HG03196 (cell line): ENCODE measurements at regions not wholly inside any gene's neighbourhood (a gene's known extent, or its start where the extent isn't known, plus 50 kb on each side); places are given as distances from the start of the nearest gene placed in this dataset.

Source experiments
- ATAC-seq: cut with Tn5 transposase; IDR thresholded peaks from one replicate; pipeline ENCODE4 v1.9.1; 2021; ENCODE audit not compliant: unreplicated experiment

- peak; percentile 87 for ATAC-seq
These were observed 65.8 kb upstream of the LEKR1 start for GRCh38 chr3:156760333-156760732.

GRCh38 chr3:156761007-156761406 is 65.1 kb upstream of the LEKR1 start:
- no peak for ATAC-seq

GRCh38 chr3:156761713-156762451 is 64.3 kb upstream of the LEKR1 start:
- no peak for ATAC-seq

- ATAC-seq: no peak
These were observed 63.4 kb upstream of the LEKR1 start for GRCh38 chr3:156762631-156763185.

GRCh38 chr3:156763386-156763785 is 62.8 kb upstream of the LEKR1 start:
- no peak for ATAC-seq

GRCh38 chr3:156763931-156764720 is 62.0 kb upstream of the LEKR1 start:
- no peak for ATAC-seq

- ATAC-seq: no peak
These were observed 61.4 kb upstream of the LEKR1 start for GRCh38 chr3:156764751-156765150.

GRCh38 chr3:156768390-156768789 is 57.8 kb upstream of the LEKR1 start:
- ATAC-seq: no peak

- no peak for ATAC-seq
These were observed 56.2 kb upstream of the LEKR1 start for GRCh38 chr3:156769721-156770654.

GRCh38 chr3:156770699-156771414 is 55.3 kb upstream of the LEKR1 start:
- no peak for ATAC-seq

GRCh38 chr3:156772588-156773206 is 53.5 kb upstream of the LEKR1 start:
- ATAC-seq: no peak

GRCh38 chr3:156776031-156776430 is 50.1 kb upstream of the LEKR1 start:
- no peak for ATAC-seq
